Neural cell (in vitro differentiated cells): ENCODE measurements at regions not wholly inside any gene's neighbourhood (a gene's known extent, or its start where the extent isn't known, plus 50 kb on each side); places are given as distances from the start of the nearest gene placed in this dataset.

Source experiments
- H2AFZ ChIP-seq: fragments of 200-600, 300-800 bp; sonication (generic), shearing (Covaris generic); 2 replicates; pipeline ENCODE4 v1.6.0; 2014; ENCODE audit warnings: low read depth, mild to moderate bottlenecking, antibody characterized with exemption, low read length, moderate library complexity
- H3F3A ChIP-seq: fragments of 200-600 bp; shearing (Covaris generic); 2 replicates; pipeline ENCODE4 v1.6.1; 2016; ENCODE audit warnings: mild to moderate bottlenecking, moderate library complexity, mixed read lengths, antibody characterized with exemption, low read length; ENCODE audit not compliant: insufficient read depth, poor library complexity, severe bottlenecking
- H3K27ac ChIP-seq: fragments of 200-600, 300-800 bp; sonication (generic), shearing (Covaris generic); 2 replicates; pipeline ENCODE4 v1.5.1; 2014; ENCODE audit warnings: mild to moderate bottlenecking, low read length, moderate library complexity
- H3K27me3 ChIP-seq: fragments of 300-800, 200-600 bp; sonication (generic), shearing (Covaris generic); 2 replicates; pipeline ENCODE4 v1.6.0; 2014; ENCODE audit warnings: mild to moderate bottlenecking, low read depth, low read length, moderate library complexity; ENCODE audit not compliant: insufficient read depth
- H3K36me3 ChIP-seq: fragments of 300-800, 200-600 bp; sonication (generic), shearing (Covaris generic); 2 replicates; pipeline ENCODE4 v1.5.1; 2014; ENCODE audit warnings: mild to moderate bottlenecking, antibody characterized with exemption, low read length, moderate library complexity; ENCODE audit not compliant: insufficient read depth
- H3K4me2 ChIP-seq: fragments of 300-800, 200-600 bp; sonication (generic), shearing (Covaris generic); 2 replicates; pipeline ENCODE4 v1.6.0; 2014; ENCODE audit warnings: mild to moderate bottlenecking, low read length
- H3K4me3 ChIP-seq: fragments of 300-800, 200-600 bp; sonication (generic), shearing (Covaris generic); 2 replicates; pipeline ENCODE4 v1.5.1; 2014; ENCODE audit warnings: mild to moderate bottlenecking, low read length, moderate library complexity
- H3K79me2 ChIP-seq: fragments of 200-600 bp; shearing (Covaris generic); replicated peaks from 2 replicates; pipeline ENCODE4 v1.6.0; 2014; ENCODE audit warnings: mild to moderate bottlenecking, low read length, moderate library complexity; ENCODE audit not compliant: insufficient read depth
- H3K9ac ChIP-seq: fragments of 300-800, 200-600 bp; sonication (generic), shearing (Covaris generic); 2 replicates; pipeline ENCODE4 v1.6.1; 2016; ENCODE audit warnings: mild to moderate bottlenecking, low read length, mixed read lengths
- H3K9me2 ChIP-seq: fragments of 200-600 bp; shearing (Covaris generic); 2 replicates; pipeline ENCODE4 v1.6.1; 2016; ENCODE audit warnings: mild to moderate bottlenecking, low read length, mixed read lengths; ENCODE audit not compliant: insufficient read depth
- H3K9me3 ChIP-seq: fragments of 200-600, 300-800 bp; sonication (generic), shearing (Covaris generic); 2 replicates; pipeline ENCODE4 v1.6.1; 2016; ENCODE audit warnings: mild to moderate bottlenecking, mixed run types, low read length, moderate library complexity, mixed read lengths
- H4K20me1 ChIP-seq: fragments of 200-600 bp; shearing (Covaris generic); 2 replicates; pipeline ENCODE4 v1.6.1; 2016; ENCODE audit warnings: mild to moderate bottlenecking, mixed run types; ENCODE audit not compliant: insufficient read depth
- EP300 ChIP-seq: fragments of 450-650 bp; conservative IDR thresholded peaks from 2 replicates; pipeline ENCODE4 v1.6.1; 2014; ENCODE audit warnings: antibody characterized with exemption, mild to moderate bottlenecking, moderate library complexity; ENCODE audit not compliant: poor library complexity, severe bottlenecking
- EZH2 ChIP-seq: fragments of 200-600, 300-800 bp; shearing (Covaris generic), sonication (generic); IDR thresholded peaks from 2 replicates; pipeline ENCODE4 v1.6.1; 2014; ENCODE audit warnings: antibody characterized with exemption, low read length, borderline replicate concordance, mild to moderate bottlenecking; ENCODE audit not compliant: insufficient read depth, poor library complexity, severe bottlenecking
- MXI1 ChIP-seq: fragments of 450-650 bp; conservative IDR thresholded peaks from 2 replicates; pipeline ENCODE4 v1.6.1; 2014; ENCODE audit warnings: antibody characterized with exemption, mild to moderate bottlenecking; ENCODE audit not compliant: poor library complexity, severe bottlenecking
- POLR2AphosphoS5 ChIP-seq: IDR thresholded peaks from 2 replicates; pipeline ENCODE4 v1.6.1; 2012
- RAD21 ChIP-seq: fragments of 450-650 bp; conservative IDR thresholded peaks from 2 replicates; pipeline ENCODE4 v1.6.1; 2014; ENCODE audit warnings: antibody characterized with exemption, mild to moderate bottlenecking, moderate library complexity
- SMC3 ChIP-seq: fragments of 450-650 bp; conservative IDR thresholded peaks from 2 replicates; pipeline ENCODE4 v1.6.1; 2014; ENCODE audit warnings: antibody characterized with exemption, mild to moderate bottlenecking, moderate library complexity; ENCODE audit not compliant: poor library complexity
- TAF1 ChIP-seq: IDR thresholded peaks from 2 replicates; pipeline ENCODE4 v1.6.1; 2012; ENCODE audit warnings: low read depth
- TF ChIP-seq, protein P1 (sequence below): fragments of 450-650 bp; IDR thresholded peaks from 2 replicates; pipeline ENCODE4 v1.5.1; 2014; ENCODE audit warnings: antibody characterized with exemption, mild to moderate bottlenecking, moderate library complexity; ENCODE audit not compliant: poor library complexity, severe bottlenecking
- TF ChIP-seq, protein P2 (sequence below): IDR thresholded peaks from 2 replicates; pipeline ENCODE4 v1.6.1; 2012; ENCODE audit warnings: borderline replicate concordance

DNA sequence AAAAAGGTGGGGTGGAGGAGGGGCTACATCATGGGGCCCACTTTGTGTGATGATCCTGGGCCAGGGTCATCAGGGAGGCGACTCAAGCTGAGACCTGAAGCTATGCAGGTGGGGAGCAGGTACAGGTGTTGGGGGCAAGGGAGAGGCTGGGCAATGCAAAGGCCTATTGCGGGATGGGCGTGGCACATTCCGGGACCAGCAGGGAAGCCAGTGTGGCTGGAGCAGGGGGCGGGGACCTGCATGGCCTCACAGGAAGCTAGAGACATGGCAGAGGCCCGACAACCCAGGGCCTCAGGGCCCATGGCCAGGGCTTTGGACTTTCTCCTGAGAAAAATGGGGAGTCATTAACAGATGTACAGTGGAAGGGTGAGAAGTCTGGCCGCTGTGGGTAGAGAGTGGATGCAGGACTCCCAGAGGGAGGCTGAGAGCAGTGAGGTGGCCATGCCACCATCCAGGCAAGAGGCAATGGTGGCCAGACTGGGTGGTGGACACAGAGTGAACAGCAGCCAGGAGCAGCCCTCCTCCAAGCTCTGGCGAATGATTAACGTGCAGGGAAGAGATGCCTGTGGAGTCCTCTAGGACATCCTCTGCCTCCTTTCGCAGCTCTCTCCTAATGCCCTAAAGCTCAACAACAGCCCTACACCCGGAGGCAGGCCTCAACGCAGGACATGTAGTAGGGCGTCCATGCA, 122.6 kb upstream of the ATP2B2 start:
- Histone ChIP-seq H3K36me3 (no peaks in the 10 kb centered on the region), H3K9me3 (no peaks in the 10 kb centered on the region), H4K20me1 (no peaks in the 10 kb centered on the region), H3K27ac (no peak overlapping the region), H3K9me2 (no peaks in the 10 kb centered on the region), H3K27me3 (no peaks in the 10 kb centered on the region), H2AFZ (no peak overlapping the region), H3K4me3 (no peak overlapping the region), H3F3A (no peaks in the 10 kb centered on the region), H3K4me2 (no peak overlapping the region), H3K9ac (no peak overlapping the region), H3K79me2 (no peaks in the 10 kb centered on the region)
- TF ChIP-seq POLR2AphosphoS5 (no peak), MXI1 (no peak), TAF1 (no peak), RAD21 (no peak), EZH2 (no peak), SMC3 (no peak), EP300 (no peak)
- TF ChIP-seq, protein P1, sequence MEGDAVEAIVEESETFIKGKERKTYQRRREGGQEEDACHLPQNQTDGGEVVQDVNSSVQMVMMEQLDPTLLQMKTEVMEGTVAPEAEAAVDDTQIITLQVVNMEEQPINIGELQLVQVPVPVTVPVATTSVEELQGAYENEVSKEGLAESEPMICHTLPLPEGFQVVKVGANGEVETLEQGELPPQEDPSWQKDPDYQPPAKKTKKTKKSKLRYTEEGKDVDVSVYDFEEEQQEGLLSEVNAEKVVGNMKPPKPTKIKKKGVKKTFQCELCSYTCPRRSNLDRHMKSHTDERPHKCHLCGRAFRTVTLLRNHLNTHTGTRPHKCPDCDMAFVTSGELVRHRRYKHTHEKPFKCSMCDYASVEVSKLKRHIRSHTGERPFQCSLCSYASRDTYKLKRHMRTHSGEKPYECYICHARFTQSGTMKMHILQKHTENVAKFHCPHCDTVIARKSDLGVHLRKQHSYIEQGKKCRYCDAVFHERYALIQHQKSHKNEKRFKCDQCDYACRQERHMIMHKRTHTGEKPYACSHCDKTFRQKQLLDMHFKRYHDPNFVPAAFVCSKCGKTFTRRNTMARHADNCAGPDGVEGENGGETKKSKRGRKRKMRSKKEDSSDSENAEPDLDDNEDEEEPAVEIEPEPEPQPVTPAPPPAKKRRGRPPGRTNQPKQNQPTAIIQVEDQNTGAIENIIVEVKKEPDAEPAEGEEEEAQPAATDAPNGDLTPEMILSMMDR: no peak
- TF ChIP-seq, protein P2, sequence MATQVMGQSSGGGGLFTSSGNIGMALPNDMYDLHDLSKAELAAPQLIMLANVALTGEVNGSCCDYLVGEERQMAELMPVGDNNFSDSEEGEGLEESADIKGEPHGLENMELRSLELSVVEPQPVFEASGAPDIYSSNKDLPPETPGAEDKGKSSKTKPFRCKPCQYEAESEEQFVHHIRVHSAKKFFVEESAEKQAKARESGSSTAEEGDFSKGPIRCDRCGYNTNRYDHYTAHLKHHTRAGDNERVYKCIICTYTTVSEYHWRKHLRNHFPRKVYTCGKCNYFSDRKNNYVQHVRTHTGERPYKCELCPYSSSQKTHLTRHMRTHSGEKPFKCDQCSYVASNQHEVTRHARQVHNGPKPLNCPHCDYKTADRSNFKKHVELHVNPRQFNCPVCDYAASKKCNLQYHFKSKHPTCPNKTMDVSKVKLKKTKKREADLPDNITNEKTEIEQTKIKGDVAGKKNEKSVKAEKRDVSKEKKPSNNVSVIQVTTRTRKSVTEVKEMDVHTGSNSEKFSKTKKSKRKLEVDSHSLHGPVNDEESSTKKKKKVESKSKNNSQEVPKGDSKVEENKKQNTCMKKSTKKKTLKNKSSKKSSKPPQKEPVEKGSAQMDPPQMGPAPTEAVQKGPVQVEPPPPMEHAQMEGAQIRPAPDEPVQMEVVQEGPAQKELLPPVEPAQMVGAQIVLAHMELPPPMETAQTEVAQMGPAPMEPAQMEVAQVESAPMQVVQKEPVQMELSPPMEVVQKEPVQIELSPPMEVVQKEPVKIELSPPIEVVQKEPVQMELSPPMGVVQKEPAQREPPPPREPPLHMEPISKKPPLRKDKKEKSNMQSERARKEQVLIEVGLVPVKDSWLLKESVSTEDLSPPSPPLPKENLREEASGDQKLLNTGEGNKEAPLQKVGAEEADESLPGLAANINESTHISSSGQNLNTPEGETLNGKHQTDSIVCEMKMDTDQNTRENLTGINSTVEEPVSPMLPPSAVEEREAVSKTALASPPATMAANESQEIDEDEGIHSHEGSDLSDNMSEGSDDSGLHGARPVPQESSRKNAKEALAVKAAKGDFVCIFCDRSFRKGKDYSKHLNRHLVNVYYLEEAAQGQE: no peak

- Histone ChIP-seq H3K27me3 (no peaks in the 10 kb centered on the region), H3K79me2 (no peaks in the 10 kb centered on the region), H3F3A (no peaks in the 10 kb centered on the region), H3K9me3 (no peaks in the 10 kb centered on the region), H3K9ac (no peak overlapping the region), H4K20me1 (no peaks in the 10 kb centered on the region), H3K4me3 (no peak overlapping the region), H3K36me3 (no peaks in the 10 kb centered on the region), H2AFZ (no peak overlapping the region), H3K27ac (no peak overlapping the region), H3K9me2 (no peaks in the 10 kb centered on the region), H3K4me2 (no peak overlapping the region)
- TF ChIP-seq EP300 (no peak), EZH2 (no peak), POLR2AphosphoS5 (no peak), TAF1 (no peak), MXI1 (no peak), RAD21 (no peak), SMC3 (no peak)
- TF ChIP-seq, protein P2: no peak
- TF ChIP-seq, protein P1: no peak
Measured at GRCh38 chr3:10628891-10629670, 123.7 kb upstream of the ATP2B2 start.
